ACC112 (cell line): ENCODE measurements at regions not wholly inside any gene's neighbourhood (a gene's known extent, or its start where the extent isn't known, plus 50 kb on each side); places are given as distances from the start of the nearest gene placed in this dataset.

Experiments used
- H2AFZ ChIP-seq: fragments of 200-600 bp; sonication (generic); one replicate; pipeline ENCODE4 v1.6.0; 2017; ENCODE audit warnings: antibody characterized with exemption, low read length; ENCODE audit not compliant: unreplicated experiment
- H3K27ac ChIP-seq: fragments of 200-600 bp; sonication (generic); 2 replicates; pipeline ENCODE4 v1.5.1; 2014; ENCODE audit warnings: low read depth, mild to moderate bottlenecking, antibody characterized with exemption, low read length, moderate library complexity
- H3K27me3 ChIP-seq: fragments of 200-600 bp; sonication (generic); 2 replicates; pipeline ENCODE4 v1.6.1; 2014; ENCODE audit warnings: mild to moderate bottlenecking, antibody characterized with exemption, low read length, moderate library complexity, mixed read lengths; ENCODE audit not compliant: insufficient read depth
- H3K36me3 ChIP-seq: fragments of 200-600 bp; sonication (generic); 2 replicates; pipeline ENCODE4 v1.6.1; 2016; ENCODE audit warnings: mild to moderate bottlenecking, antibody characterized with exemption, low read length, moderate library complexity, mixed read lengths; ENCODE audit not compliant: insufficient read depth
- H3K4me1 ChIP-seq: fragments of 200-600 bp; sonication (generic); one replicate; pipeline ENCODE4 v1.6.1; 2016; ENCODE audit warnings: low read length, mixed read lengths; ENCODE audit not compliant: insufficient read depth, unreplicated experiment, control insufficient read depth
- H3K4me3 ChIP-seq: fragments of 200-600 bp; sonication (generic); 2 replicates; pipeline ENCODE4 v1.5.1; 2014; ENCODE audit warnings: mild to moderate bottlenecking, low read depth, low read length
- H3K79me2 ChIP-seq: fragments of 200-600 bp; sonication (generic); one replicate; pipeline ENCODE4 v1.6.0; 2016; ENCODE audit warnings: low read length; ENCODE audit not compliant: control insufficient read depth, unreplicated experiment, insufficient read depth

DNA sequence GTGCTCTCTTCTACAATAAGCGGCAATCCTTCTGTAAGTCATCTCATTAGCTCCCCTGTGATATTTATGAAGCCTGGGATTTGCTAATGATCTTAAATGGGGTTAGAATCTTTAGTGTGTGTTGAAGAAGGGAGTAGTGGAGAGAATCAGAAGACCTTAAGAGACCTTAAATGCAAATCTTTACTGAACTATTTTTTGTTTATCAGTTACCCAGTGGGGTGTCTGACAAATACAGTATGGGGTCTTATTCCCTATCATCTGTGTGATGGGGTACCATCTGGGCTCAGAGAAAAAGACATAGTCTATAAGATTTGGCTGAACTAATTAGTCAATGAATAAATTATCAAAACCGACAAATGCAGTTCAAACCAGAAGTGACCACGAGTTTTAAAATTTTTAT, 378.4 kb upstream of the SGCD start:
- Histone ChIP-seq H3K79me2 (no peaks in the 10 kb centered on the region), H3K4me1 (no peaks in the 10 kb centered on the region), H3K27me3 (no peaks in the 10 kb centered on the region), H3K27ac (no peak overlapping the region), H3K36me3 (no peaks in the 10 kb centered on the region), H3K4me3 (no peak overlapping the region), H2AFZ (no peak overlapping the region)

DNA sequence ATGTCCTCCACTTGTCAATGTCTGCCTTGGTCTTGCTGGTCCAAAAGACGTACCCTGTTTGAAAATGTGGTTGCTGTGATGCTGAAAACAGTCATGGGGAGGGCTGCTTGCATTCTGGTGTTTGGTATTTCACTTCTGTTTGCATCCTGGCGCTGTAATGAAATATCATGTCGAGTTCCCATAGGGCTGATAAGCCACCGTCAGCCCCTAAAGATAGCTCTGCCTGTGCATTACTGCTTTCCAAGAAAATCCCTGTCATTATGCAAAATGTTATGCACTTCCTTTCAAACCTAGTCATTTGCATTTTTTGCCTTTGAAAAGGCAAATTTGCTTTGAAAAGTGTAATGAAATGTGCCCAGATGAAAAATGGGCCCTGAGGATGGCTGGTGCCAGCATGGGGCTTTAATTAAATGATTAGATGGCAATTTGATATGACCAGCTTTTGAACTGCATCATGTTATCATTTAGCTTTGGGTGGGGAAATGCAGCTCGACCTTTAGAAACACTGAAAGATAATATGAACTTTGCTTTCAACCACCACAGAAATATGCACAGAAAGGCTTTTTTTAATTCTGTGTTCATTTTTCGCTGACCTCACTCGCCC, 374.4 kb upstream of the SGCD start:
- H3K27me3 ChIP-seq = no peaks in the 10 kb centered on the region
- no peak overlapping the region for H2AFZ ChIP-seq
- H3K36me3 ChIP-seq = no peaks in the 10 kb centered on the region
- no peaks in the 10 kb centered on the region for H3K4me1 ChIP-seq
- no peaks in the 10 kb centered on the region for H3K79me2 ChIP-seq
- H3K4me3 ChIP-seq = no peak overlapping the region
- H3K27ac ChIP-seq = no peak overlapping the region

DNA sequence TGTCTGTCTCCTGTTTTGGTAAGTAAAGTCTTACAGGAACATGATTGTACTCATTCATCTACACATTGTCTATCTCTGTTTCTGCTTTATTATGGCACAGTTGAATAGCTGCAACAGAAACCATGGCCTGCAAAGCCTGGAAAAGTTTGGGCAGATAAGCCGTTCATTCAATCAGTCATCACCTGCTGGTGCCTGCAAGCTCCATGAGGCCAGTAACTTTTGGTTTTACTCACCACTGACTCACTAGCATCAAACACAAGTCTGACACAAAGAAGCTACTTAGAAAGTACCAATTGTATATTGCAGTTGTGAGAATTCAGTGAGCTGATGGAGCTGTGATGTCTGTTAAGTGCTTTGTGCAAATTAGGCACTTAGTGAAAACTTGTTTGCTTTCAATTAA, 373.6 kb upstream of the SGCD start:
- no peaks in the 10 kb centered on the region for H3K79me2 ChIP-seq
- H3K4me3 ChIP-seq = no peak overlapping the region
- H3K27me3 ChIP-seq = no peaks in the 10 kb centered on the region
- H3K36me3 ChIP-seq = no peaks in the 10 kb centered on the region
- no peak overlapping the region for H2AFZ ChIP-seq
- no peaks in the 10 kb centered on the region for H3K4me1 ChIP-seq
- H3K27ac ChIP-seq = no peak overlapping the region

DNA sequence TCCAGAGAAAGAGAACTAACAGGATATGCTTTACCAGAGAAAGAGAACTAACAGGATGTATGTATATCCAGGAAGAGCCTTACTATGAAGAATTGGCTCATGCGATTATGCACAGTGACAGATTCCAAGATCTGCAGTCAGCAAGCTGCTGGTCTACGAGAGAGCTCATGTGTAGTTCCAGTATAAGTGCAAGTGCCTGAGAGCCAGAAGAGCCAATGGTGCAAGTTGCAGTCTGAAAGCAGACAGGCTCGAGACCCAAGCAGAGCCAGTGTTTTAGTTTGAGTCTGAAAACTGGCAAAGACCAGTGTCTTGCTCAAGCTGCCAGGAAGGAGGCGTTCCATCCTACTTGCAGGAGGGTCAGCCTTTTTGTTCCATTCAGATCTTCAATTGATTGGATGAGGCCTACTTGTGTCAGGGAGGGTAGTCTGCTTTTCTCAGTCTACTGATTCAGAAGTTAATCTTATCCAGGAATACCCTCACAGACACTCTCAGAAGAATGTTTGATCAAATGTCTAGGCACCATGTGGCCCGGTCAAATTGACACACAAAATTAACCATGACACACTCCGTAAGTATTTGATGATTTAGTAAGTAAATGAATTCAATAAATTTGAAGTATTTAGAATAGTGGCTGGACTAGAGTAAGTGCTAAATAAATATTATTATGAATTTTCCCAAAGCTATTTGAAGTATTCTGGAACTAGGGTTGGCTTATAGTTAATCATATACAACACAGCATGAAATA, 372.1 kb upstream of the SGCD start:
- Histone ChIP-seq H3K4me1 (no peaks in the 10 kb centered on the region), H3K79me2 (no peaks in the 10 kb centered on the region), H3K27ac (no peak overlapping the region), H2AFZ (no peak overlapping the region), H3K27me3 (no peaks in the 10 kb centered on the region), H3K36me3 (no peaks in the 10 kb centered on the region), H3K4me3 (no peak overlapping the region)

DNA sequence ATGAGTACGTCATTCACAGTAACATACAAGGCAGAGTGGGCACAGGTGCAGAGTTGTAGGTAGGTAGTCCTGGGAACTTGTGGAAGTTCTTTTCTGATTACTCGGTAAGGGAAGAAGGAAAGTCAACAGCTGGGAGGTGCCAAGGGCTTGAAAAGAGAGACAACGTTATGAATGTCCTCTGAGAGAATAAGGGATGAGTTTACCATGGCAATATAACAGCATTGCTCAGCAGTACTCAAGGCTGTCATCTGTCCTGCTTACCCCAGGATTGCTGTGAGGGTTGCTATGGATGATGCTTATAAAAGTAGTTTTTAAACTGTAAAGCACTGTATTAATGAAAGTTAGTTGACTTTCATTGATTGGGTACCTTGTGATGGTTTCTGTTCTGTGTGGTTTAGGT, 369.1 kb upstream of the SGCD start:
- H2AFZ ChIP-seq = no peak overlapping the region
- H3K4me1 ChIP-seq = no peaks in the 10 kb centered on the region
- no peaks in the 10 kb centered on the region for H3K36me3 ChIP-seq
- no peaks in the 10 kb centered on the region for H3K27me3 ChIP-seq
- no peak overlapping the region for H3K4me3 ChIP-seq
- no peaks in the 10 kb centered on the region for H3K79me2 ChIP-seq
- no peak overlapping the region for H3K27ac ChIP-seq

DNA sequence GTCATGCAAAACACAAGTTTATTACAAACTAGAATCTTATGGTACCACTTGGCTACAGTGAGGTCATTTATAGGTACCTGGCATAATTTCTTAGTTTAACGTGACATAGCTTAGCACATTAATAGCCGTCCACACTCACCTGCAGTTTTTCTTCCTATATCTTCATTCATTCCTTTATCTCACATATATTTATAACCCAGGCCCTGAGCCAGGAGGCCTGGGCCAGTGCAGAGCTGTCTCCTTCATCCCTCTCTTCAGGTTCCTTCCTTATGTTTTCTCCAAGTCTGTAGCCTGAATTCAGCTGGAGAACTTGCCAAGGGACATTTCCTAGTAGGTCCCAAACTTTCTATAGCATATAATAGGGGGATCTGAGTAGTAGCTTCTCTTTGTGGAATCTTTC, 367.9 kb upstream of the SGCD start:
- Histone ChIP-seq H3K4me3 (no peak overlapping the region), H3K36me3 (no peaks in the 10 kb centered on the region), H2AFZ (no peak overlapping the region), H3K27me3 (no peaks in the 10 kb centered on the region), H3K4me1 (no peaks in the 10 kb centered on the region), H3K79me2 (no peaks in the 10 kb centered on the region), H3K27ac (no peak overlapping the region)

DNA sequence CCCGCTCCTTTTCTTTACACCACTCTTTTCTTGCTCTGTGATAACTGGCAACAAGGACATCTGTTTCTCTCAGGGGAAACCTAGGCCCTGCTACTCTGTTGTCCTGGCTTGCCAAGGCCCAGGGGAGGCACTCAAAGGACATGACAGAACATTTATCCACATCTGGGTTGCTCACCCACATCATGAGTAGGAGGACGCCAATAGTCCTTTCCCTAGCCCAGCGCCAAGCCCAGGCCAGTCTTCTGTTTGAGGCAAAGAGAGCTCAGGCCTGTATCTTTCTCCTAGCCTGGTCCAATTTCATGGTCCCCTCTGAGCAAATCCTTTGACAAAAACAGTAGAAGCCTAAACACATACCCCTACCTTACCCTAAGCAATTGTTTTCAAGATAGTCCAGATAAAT, 366.8 kb upstream of the SGCD start:
- no peaks in the 10 kb centered on the region for H3K27me3 ChIP-seq
- no peak overlapping the region for H3K27ac ChIP-seq
- H3K4me3 ChIP-seq = no peak overlapping the region
- no peaks in the 10 kb centered on the region for H3K79me2 ChIP-seq
- H2AFZ ChIP-seq = no peak overlapping the region
- no peaks in the 10 kb centered on the region for H3K4me1 ChIP-seq
- no peaks in the 10 kb centered on the region for H3K36me3 ChIP-seq

DNA sequence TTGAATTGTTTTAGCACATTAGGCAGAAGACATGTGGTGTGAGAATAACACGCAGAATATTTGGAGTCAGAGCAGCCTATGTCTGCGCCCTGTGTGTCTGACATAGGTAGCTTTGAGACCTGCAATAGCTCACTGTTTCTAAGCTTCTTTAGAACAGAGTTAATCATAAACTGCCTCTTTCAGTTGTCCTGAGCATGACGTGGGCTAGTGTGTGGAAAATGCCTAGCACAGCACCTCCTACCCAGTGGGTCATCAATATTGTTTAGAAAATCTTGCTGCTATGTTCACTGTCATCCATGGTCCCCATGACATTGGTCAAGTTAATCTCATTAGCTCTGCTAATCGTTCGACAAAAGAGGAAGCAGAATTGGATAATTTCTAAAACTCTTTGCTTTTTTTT, 357.4 kb upstream of the SGCD start:
- H3K36me3 ChIP-seq = no peaks in the 10 kb centered on the region
- no peak overlapping the region for H3K27ac ChIP-seq
- no peaks in the 10 kb centered on the region for H3K4me1 ChIP-seq
- no peaks in the 10 kb centered on the region for H3K27me3 ChIP-seq
- no peaks in the 10 kb centered on the region for H3K79me2 ChIP-seq
- H3K4me3 ChIP-seq = no peak overlapping the region
- no peak overlapping the region for H2AFZ ChIP-seq

DNA sequence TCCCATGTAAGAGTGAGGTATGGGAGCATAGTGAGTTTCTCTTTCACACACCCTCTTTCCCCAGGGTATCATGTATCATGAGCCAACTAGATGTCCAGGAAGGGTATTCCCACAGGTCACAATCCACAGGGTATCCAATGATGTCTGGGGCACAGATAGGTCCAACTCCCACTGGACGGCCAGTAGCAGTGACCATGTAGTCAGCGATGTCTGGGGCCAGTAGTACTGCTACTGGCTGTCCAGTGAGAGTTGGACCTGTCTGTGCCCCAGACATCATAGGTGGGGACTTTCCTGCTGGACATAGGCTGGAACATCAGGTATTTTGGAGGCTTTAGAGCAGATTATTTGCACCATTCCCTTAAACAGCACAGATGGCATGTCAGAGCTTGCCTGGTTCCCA, 352.6 kb upstream of the SGCD start:
- no peak overlapping the region for H3K27ac ChIP-seq
- H3K79me2 ChIP-seq = no peaks in the 10 kb centered on the region
- H3K4me3 ChIP-seq = no peak overlapping the region
- H3K4me1 ChIP-seq = no peaks in the 10 kb centered on the region
- H3K36me3 ChIP-seq = no peaks in the 10 kb centered on the region
- H2AFZ ChIP-seq = no peak overlapping the region
- H3K27me3 ChIP-seq = no peaks in the 10 kb centered on the region

DNA sequence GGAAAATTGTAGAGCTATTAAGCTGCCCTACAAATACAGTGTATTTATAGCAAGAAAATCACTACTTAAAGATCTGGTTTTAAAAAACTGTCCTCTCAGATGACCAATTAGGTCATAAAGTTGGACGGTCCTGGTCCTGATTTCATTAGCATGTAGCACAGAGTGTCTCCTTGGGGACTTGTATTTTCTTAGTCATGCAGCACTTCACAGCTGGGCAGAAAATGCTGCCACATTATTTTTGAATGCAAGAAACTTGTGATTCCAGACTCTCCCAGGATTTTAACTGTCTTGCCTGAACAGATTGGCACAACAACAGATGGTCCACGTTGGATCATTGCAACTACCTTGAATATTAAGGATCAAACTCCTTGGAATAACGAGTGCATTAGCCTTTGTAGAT, 348.1 kb upstream of the SGCD start:
- Histone ChIP-seq H2AFZ (no peak overlapping the region), H3K36me3 (no peaks in the 10 kb centered on the region), H3K4me3 (no peak overlapping the region), H3K27ac (no peak overlapping the region), H3K4me1 (no peaks in the 10 kb centered on the region), H3K27me3 (no peaks in the 10 kb centered on the region), H3K79me2 (no peaks in the 10 kb centered on the region)

DNA sequence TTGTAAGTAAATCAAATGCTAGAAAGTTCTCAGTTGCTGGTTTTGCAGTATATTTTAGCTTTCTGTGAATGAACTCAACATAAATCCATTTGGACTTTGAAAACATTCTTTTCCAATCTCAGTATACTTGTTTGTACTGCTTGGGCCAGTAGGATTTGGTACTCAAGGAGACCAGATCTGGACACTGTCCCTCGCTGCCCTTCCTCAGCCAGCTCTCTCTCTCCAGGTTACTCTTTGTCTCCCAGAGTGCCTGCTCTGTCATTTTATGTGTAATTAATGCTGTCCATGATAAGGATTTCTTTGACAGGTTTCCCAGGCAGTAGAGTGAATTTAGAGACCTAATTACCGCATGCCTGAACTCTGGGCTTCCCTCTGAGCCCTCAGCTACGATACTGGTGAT, 344.6 kb upstream of the SGCD start:
- no peak overlapping the region for H2AFZ ChIP-seq
- no peaks in the 10 kb centered on the region for H3K4me1 ChIP-seq
- H3K36me3 ChIP-seq = no peaks in the 10 kb centered on the region
- no peak overlapping the region for H3K4me3 ChIP-seq
- no peaks in the 10 kb centered on the region for H3K27me3 ChIP-seq
- H3K27ac ChIP-seq = no peak overlapping the region
- no peaks in the 10 kb centered on the region for H3K79me2 ChIP-seq
